Stimulated activated CD4-positive, alpha-beta T cell treated with anti-CD3 and anti-CD28 coated beads, Interleukin-2, amount 100 ng/mL, for 48 hours (primary cell): ENCODE measurements at regions not wholly inside any gene's neighbourhood (a gene's known extent, or its start where the extent isn't known, plus 50 kb on each side); places are given as distances from the start of the nearest gene placed in this dataset.

Source experiments
- DNase-seq, 2 donors: peaks; one replicate each; pipeline ENCODE4 v3.0.0-alpha.2; 2020

DNA sequence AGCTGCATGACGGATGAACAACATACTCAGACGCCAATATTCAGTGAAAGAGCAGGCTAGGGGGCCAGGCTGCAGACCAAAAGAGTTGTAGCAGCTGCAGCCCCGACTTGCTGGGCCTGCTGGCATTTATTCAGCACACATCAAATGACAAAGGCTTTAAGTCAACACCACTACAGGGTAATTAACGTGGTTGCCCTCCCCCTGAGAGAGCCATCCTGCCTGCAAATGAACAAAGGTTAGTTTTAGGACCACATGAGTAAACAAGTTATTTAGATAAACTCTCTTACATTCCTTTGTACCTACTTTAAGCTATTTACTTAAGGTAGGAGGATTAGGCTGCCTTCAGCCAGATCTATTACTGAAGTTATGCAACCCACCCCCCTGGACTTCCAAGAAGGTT lies 1329.1 kb downstream of the PCDH18 start:
- no peak for DNase-seq

DNA sequence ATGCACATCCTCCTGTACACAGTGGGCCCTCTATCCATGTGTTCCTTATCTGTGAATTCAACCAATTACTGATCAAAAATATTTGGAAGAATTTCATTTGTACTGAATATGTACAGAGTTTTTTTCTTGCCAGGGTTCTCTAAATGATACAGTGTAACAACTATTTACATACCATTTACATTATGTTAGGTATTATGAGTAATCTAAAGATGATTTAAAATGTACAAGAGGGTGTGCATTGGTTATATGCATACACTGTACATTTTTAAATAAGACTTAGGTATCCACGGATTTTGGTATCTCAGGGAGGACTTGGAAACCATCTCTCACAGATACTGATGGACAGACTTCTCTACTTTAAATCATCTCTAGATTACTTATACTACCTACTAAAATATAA lies 1333.9 kb downstream of the PCDH18 start:
- DNase-seq: no peak

DNA sequence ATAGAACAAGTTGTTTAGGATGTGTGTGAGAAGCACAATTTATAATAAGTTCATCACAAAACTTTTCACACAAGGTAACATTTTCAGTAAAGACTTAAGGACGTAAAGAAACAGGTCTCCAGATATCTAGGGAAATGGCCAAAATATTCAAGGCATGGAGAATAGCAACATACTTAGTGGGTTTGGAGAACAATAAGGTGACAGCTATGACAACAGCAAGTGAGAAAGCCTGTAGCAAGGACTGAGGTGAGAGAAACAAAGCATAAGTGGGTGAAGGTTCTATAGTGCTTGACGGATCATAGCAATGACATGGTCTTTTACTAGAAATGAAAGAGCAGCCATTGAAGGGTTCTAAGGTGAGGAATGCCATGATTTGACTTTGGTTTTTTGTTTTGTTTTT lies 1337.3 kb downstream of the PCDH18 start:
- no peak for DNase-seq

DNA sequence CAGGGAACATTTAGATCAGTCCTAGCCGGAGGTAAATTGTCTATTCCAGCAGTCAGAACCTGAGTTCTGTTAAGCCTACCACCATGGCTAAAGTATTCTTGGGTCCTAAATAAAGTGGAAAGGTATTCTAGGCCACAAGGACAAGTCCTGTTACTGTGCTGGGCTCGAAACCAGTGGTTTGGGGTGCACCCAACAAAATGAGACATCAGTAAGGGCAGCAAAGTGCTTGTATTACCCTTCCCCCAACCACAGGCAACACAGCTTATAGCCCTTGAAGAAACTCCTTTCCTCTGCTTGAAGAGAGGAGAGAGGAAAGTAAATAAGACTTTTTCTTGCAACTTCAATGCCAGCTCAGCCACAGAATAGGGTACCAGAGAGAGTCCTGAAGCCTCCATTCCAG lies 1345.6 kb downstream of the PCDH18 start:
- no peak for DNase-seq

DNA sequence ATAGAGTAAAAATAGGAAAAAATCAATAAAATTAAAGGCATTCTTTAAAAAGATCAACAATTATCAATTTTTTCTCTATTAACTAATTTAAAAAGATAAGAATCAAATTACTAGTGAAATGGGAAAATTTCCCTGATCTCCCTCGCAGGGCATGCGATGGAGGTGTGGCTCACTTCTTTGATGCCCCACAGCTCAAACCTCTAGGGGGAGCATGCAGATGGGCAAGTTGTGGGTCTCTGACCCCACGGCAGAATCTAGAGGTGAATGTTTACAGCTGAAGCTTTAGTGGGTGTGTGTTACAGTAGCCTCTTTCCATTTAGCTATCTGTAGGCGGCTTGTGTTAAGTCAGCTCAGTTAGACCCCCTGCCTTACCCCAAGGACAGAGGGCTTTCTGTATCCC lies 1348.8 kb downstream of the PCDH18 start:
- DNase-seq: no peak

DNA sequence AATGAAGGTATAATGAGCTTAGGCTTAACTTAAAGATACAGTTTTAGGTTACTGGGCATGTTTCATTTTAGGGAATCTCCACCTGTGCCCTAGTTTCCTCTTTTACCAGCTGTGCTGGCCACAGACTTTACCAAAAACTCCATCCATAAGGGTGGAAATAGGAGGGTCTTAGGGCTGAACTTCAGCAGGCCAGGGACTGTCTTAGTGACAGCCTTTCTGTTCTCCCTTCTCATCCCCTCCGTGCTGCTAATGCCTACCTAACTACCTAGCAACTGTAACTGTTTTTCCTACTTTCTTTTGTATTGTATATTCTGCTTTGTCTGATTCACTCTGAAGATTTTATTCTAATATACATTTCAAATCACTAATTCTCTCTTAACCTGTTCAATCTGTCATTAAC lies 1375.3 kb downstream of the PCDH18 start:
- DNase-seq: no peak

DNA sequence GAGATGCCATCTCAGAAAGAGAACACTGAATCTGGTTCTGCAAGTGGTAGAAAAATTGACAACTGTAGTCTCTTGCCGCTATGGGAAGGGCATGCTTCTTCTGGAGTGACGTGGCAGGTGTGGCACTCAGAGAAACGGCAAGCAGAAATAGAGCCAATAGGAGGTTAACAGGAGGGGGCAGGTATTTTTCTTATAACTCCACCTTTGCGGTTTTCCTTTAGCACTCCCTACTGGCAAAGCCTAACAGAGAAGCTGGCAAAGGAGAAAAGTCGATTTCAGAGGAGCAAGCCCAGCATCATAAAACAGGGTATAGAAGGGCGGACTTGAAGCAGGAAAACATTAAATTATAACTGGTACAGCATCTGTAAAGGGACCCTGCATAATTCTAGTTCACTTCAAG lies 1382.2 kb downstream of the PCDH18 start:
- no peak for DNase-seq

DNA sequence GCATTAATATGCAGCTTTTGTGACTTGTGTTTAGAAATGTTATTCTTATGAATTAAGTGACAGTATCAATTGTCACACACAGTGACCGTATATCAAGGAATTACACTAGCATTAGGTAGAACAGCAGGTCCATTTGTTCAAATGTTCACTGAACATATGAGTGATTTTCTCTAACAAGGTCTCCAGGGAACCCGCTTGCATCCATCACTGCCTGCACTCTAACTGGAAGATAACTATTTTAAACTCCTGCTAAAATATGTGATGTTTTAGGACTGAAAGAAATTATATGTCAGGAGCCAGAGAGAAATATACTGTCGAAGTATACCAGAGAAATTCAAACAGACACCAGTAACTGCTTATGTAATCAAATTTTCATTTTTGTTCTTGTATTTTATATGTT lies 1395.7 kb downstream of the PCDH18 start:
- DNase-seq: no peak

DNA sequence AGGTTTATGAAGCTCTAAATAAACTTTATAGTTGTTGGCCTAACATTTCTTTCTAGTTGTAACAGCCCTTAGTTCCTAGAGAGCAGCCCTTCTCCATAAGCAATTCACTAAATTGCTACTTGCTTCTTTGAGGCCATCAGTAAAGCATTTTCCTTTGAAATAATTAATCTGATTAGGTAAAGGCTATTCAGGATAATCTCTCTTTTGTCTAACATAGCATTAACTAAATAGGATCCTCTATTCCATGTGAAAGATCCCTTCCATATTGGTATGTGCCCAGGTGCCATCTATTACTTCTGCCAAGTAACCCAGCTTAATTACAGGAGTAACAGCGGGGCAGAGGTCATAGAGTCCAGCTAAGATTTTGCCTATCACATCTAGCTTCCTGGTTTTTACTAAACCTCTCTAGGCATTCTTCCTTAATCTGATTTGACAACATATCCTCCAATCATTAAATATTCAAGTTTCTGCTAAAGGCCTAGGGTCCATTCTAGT lies 1408.0 kb downstream of the PCDH18 start:
- DNase-seq: no peak

DNA sequence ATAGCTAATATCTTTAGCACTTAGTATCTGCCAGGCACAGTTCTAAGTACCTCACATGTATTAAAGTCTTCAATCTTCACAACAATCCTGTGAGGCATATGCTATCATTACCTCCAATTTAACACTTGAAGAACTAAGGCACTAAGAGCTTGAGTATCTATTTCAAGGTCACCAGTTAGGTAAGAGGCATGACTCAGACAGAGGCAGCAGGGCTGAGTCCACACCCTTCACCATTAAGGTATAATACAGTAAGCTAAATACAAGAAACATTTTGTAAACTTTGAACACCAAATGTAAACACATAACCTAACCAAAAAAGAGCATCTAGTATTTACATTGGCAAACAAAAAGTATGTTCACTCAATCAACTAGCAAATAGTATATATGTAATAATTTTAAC lies 1410.9 kb downstream of the PCDH18 start:
- no peak for DNase-seq

DNA sequence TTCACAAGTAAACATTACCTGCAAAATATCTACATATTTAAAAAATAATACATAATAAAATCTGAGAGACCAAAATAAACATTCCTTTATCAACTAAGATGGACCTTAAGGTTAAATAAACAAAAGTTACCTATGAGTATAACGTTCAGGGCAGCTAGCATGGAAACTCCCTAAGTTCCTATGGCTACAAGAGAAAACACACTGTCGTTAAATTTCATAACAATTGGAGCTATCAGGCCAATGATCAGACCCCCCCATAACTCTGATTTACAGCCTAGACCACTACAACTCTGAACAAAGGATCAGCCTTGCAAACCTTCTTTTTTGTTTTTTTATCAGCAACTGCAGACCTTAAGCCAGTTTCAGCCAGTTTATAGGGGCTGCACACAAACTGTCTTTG lies 1418.4 kb downstream of the PCDH18 start:
- no peak for DNase-seq

DNA sequence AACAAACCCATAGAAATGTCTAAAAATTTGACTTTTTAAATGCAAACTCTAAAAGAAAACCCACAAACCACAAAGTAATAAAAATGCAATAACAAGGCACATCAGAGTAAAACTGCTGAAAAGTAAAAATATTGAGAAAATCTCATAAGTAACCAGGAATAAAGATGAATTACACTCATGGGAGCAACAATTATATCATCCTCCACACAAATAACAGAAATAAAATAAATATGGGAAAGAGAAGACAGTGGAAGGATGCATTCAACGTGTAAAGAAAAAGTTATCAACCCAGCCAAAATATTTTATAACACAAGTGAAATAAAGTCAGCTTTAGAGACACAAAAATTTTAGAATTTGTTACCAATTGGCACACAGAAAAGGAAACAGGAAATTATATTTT lies 1420.2 kb downstream of the PCDH18 start:
- no peak for DNase-seq

DNA sequence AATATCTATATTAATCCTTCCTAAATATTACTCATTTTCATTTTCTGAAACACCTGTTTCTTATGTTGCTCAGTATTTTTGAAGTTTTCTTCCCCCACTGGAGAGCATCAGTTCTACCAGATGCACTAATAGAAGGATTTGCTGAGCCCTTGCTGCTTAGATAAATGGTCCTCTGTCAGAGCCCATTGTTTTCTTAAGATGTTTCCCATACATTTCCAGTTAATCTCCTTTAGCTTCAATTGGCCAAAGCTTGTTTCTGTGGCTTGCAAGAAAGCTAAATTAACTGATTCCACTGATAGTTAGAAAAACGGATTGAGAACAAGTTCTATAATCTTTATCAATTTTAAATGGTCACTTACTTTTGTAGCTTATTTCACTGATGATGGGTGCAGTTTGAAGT lies 1425.5 kb downstream of the PCDH18 start:
- no peak for DNase-seq

DNA sequence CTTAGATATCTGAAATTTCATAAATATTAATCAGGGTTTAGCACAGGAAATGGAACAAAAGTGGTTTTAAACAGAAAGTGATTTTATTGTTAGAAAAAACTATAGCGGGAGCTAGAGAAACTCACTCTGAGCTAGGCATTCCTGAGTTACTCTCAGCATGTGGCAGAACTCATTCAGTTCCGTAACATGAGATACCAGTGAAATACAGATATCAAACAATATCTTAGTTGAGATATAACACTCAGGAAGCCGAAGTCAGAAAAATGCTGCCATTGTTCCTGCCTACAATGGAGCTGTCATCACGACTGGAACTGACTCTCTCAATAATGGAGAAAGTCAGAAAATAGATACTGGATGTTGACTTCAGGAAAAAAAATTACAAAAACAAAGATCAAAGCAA lies 1428.7 kb downstream of the PCDH18 start:
- no peak for DNase-seq

DNA sequence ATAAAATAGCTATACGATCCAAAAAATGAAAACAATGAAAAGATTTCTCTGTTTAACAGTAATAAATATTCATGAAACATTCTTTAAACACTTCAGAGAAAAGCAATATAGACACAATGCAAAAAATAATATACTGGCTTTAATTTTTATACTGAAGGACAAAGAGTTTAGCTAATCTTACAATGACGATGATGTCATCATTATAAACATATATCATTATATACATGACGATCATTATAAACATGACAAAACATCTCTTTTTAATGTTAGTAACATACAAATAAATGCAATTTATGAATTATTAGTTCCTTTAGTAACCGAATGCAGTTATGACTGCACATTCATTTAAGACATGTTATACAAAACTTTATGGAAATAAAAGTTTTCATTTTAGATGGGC lies 1434.6 kb downstream of the PCDH18 start:
- DNase-seq: no peak

DNA sequence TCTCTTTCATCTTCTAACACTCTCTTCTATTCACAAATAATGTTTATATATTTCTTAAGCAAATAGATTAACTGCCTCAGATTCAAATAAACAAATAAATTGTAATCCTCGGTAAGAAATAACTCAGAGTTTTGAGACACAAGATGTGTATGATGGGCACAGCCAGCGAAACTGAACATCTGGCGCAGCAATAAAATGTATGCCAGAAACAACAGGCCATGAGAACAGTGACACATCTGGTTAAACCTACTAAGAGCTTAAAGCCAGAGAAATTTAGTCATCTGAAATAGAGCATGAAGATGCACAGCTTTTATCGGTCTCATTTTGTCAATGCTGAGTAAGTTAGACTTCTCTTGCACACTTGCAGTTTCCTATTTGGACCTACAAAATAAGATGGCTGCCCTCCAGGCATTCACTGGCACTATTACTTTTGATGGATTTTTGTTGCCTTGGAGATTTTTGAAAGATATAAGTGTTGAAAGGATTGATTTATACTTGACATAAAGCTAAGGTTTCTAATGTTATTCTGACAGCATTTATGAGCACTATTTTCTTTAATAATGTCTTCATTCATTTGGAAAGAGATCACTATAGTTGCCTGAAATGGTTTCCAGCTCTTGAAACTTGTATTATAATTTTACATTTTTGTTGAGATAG lies 1444.0 kb downstream of the PCDH18 start:
- no peak for DNase-seq

DNA sequence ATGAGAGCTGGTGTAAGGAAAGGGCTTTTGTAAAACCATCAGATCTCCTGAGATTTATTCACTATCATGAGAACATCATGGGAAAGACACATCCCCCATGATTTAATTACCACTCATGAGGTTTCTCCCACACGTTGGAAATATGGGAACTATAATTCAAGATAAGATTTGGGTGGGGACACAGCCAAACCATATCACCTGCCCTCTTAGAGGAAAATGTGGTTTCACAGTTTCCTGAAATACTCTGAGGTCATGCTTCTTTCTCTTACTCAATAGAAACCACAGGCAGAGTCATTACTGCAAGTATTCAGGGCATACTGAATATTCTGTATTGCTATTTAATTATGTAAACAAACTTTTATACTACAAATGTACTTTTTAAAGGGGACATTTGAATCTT lies 1453.3 kb downstream of the PCDH18 start:
- DNase-seq: no peak

DNA sequence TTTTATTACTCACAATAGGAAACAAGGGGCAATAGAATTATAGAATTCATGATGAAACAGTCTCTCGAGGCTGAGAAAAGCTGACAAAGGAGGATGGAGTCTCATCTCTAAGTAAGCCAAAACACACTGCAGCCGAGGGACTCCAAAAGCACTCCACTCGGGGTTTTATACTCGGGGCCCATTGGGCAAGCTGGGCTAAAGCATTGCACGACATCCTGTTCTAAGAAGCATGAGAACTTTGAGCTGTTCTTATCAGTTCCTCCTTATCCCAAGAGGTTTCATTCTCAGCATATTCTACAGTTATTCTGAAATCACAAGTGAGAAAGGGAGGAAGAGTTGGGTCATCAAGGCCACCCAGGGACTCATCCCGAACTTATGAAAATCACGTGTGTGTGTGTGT lies 1475.5 kb downstream of the PCDH18 start:
- DNase-seq: no peak

DNA sequence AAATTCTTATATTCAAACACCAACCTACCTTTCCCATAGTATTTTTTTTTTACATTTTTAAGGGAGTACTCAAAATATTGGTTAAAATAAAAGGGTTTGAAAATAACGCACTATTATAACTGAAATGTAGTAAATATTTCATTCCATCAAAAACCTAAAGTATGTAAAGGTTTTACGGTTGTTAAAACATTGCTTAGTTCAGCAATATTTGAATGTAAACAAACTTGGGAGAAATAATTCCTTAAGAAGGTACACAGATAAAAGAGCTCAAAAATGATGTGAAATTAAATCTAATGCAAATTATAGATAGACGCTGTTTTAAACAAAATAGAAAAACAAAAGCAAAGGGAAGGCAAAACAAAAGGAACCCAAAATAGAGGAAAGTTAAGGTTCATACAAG lies 1476.9 kb downstream of the PCDH18 start:
- DNase-seq: no peak

DNA sequence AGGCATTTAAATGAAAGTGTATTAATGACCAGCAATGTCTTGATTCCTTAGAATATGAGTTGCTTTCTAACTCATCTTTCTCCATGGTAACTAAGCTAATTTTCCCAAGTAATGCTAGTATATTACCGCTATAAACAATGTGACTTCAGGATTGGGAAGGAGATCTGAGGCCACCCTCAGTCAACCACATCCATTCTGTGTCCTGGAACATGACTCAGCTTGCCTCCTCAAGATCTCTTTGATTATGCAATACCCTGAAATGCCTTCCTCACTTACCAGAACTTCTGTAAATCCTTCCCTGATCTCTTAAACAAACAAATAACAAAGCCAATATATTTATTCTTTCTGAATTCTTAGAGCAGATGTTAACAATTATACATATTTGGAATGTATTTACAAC lies 1495.5 kb downstream of the PCDH18 start:
- no peak for DNase-seq

DNA sequence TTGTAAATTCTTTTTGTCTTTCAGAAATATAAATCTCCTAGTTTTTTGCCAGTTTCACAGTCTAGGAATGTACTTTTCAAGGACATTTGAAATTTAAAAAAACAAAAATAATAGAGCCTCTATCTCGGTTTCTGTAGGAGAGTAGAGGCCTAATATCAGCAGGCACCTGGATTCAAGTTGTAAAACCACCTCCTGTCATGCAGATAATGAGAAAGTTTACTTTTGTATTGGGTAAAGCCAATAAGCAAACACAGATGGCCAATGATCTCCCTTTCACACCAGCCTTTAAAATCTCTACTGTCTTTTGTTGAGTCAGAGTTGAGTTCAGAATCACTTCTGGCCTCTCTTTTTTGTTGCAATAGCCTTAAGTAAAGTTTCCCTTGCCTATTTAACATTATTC lies 1499.9 kb downstream of the PCDH18 start:
- no peak for DNase-seq

DNA sequence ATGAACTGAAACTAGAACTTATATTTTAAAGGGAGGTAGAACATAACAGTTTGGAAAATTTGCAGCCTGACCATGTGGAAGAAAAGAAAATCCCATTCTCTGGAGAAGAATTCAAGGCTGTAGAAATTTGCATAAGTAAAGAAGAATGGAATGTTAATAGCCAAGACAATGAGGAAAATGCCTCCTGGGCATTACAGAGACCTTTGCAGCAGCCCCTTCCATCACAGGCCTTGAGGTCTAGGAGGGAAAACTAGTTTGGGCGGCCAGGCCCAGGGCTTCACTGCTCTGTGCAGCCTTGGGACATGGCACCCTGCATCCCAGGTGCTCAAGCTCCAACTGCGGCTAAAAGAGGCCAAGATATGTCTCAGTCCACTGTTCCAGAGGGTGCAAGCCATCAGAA lies 1506.8 kb downstream of the PCDH18 start:
- no peak for DNase-seq

DNA sequence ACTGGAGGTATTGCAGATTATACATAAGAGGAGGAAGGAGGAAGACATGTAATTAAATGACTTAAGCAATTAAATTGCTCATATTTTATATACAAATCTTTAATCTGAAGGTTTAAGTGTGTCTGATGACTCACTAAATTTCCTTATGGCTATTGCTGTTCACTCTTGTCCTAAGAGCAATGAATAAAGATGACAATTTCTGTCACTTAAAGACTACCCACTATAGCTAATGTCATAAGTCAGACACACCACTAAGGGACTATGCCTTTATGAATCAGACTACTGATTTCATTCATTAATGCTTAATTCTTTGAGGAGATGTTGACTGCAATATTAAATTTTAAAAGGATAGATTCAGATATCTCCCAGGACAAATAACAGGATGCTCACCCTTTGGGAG lies 1514.7 kb downstream of the PCDH18 start:
- no peak for DNase-seq

DNA sequence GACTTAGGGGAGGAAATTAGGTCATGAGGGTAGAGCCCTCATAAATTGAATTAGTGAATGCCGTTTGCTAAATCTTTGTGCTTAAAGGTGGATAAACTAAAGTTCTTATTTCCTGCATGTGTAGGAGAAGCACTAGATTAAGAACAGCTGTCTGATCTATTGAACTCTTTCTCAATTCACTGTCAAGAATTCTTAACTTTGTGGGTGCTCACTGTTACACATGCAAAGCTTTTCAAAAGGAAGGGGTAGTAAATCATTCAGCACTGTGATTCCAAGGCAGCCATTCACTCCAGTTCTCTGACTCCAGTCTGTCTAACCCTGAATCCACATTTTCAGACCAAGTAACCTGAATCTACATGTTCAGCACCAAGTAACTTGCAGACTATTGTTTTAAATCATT lies 1520.1 kb downstream of the PCDH18 start:
- no peak for DNase-seq

DNA sequence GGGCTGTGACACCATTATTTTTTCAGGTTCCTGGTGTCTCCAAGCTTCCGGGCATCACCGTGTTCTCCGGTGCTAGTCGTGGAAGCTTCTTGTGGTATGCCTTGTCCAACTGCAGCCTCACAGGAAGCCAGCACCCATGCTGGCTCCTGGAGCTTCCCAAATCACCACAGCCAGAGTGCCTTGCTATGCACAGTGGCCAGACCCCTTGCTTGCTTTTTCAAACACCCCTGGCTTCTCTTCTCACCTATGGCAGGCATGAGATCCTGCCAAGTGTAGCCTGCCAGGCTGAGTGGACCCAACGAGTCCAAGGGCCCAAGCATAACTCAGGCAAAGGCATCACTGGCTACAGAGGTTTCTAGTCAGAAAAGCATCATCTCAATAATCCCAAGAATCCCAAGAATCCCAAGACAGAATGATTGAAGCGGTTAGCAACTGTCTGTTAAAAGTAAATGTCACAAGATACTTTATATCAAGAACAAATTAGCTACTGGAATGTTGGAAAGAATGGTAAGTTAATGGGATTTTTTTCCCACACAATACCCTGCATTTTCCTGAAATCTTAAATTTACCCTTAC lies 1522.9 kb downstream of the PCDH18 start:
- no peak for DNase-seq
